ENCODE measurements at regions not wholly inside any gene's neighbourhood (a gene's known extent, or its start where the extent isn't known, plus 50 kb on each side); places are given as distances from the start of the nearest gene placed in this dataset.

- Histone ChIP-seq H3K4me1 (ENCODE audit: control extremely low read depth in 1 of 4, control insufficient read depth in 4 of 4, insufficient read depth in 4 of 4, low read length in 3 of 4) (no peaks in the 10 kb centered on the region), H3K27me3 (replicated peaks in 2 of 5; ENCODE audit: control insufficient read depth in 4 of 5, insufficient read depth in 5 of 5, low read length in 4 of 5) (no peaks in the 10 kb centered on the region), H3K9me3 (ENCODE audit: control extremely low read depth in 1 of 5, control insufficient read depth in 4 of 5, insufficient read depth in 2 of 5, low read depth in 1 of 5, low read length in 4 of 5) (peaks cover 2 to 16% (median 2%) of the 10 kb centered on the region in 5 experiments), H3K27ac (ENCODE audit: insufficient read depth in 1 of 2, low read depth in 1 of 2, low read length in 2 of 2, poor library complexity in 1 of 2, severe bottlenecking in 2 of 2) (no peak overlapping the region), H3K36me3 (ENCODE audit: control insufficient read depth in 4 of 4, insufficient read depth in 4 of 4, low read length in 3 of 4) (no peaks in the 10 kb centered on the region), H3K4me3 (ENCODE audit: control insufficient read depth in 1 of 7, extremely low read depth in 1 of 7, insufficient read depth in 4 of 7, low read depth in 2 of 7, low read length in 6 of 7) (no peak overlapping the region)
- POLR2A ChIA-PET = no interaction called here
- CTCF ChIA-PET = interaction anchor here (0.6 kb wide), 1 partner anchor 10 kb away, joined by 3 read pairs; no protein-coding TSS in a partner anchor
- DNase-seq = no peak
Measured at GRCh38 chr13:59601993-59602392, 561.7 kb downstream of the DIAPH3 start.

- H3K9me3 ChIP-seq (ENCODE audit: control extremely low read depth in 1 of 5, control insufficient read depth in 4 of 5, insufficient read depth in 2 of 5, low read depth in 1 of 5, low read length in 4 of 5) = peaks cover 0 to 12% (median 2%) of the 10 kb centered on the region in 5 experiments
- no peaks in the 10 kb centered on the region for H3K36me3 ChIP-seq (ENCODE audit: control insufficient read depth in 4 of 4, insufficient read depth in 4 of 4, low read length in 3 of 4)
- WGBS (ENCODE audit: insufficient coverage) = 100% methylated on average over 1 of the region's 2 CpGs
- no peaks in the 10 kb centered on the region for H3K27me3 ChIP-seq (replicated peaks in 2 of 5; ENCODE audit: control insufficient read depth in 4 of 5, insufficient read depth in 5 of 5, low read length in 4 of 5)
- POLR2A ChIA-PET = no interaction called here
- H3K27ac ChIP-seq (ENCODE audit: insufficient read depth in 1 of 2, low read depth in 1 of 2, low read length in 2 of 2, poor library complexity in 1 of 2, severe bottlenecking in 2 of 2) = no peak overlapping the region
- CTCF ChIA-PET = no interaction called here
- H3K4me1 ChIP-seq (ENCODE audit: control extremely low read depth in 1 of 4, control insufficient read depth in 4 of 4, insufficient read depth in 4 of 4, low read length in 3 of 4) = no peaks in the 10 kb centered on the region
- H3K4me3 ChIP-seq (ENCODE audit: control insufficient read depth in 1 of 7, extremely low read depth in 1 of 7, insufficient read depth in 4 of 7, low read depth in 2 of 7, low read length in 6 of 7) = no peak overlapping the region
- no peak for DNase-seq
Measured at GRCh38 chr13:59603646-59604045, 560.1 kb downstream of the DIAPH3 start.

- Histone ChIP-seq H3K36me3 (ENCODE audit: control insufficient read depth in 4 of 4, insufficient read depth in 4 of 4, low read length in 3 of 4) (no peaks in the 10 kb centered on the region), H3K9me3 (ENCODE audit: control extremely low read depth in 1 of 5, control insufficient read depth in 4 of 5, insufficient read depth in 2 of 5, low read depth in 1 of 5, low read length in 4 of 5) (peaks cover 0 to 2% (median 0%) of the 10 kb centered on the region in 5 experiments), H3K4me1 (ENCODE audit: control extremely low read depth in 1 of 4, control insufficient read depth in 4 of 4, insufficient read depth in 4 of 4, low read length in 3 of 4) (no peaks in the 10 kb centered on the region), H3K27me3 (replicated peaks in 2 of 5; ENCODE audit: control insufficient read depth in 4 of 5, insufficient read depth in 5 of 5, low read length in 4 of 5) (no peaks in the 10 kb centered on the region), H3K27ac (ENCODE audit: insufficient read depth in 1 of 2, low read depth in 1 of 2, low read length in 2 of 2, poor library complexity in 1 of 2, severe bottlenecking in 2 of 2) (no peak overlapping the region), H3K4me3 (ENCODE audit: control insufficient read depth in 1 of 7, extremely low read depth in 1 of 7, insufficient read depth in 4 of 7, low read depth in 2 of 7, low read length in 6 of 7) (no peak overlapping the region)
- no peak for DNase-seq
- ChIA-PET CTCF (no interaction called here), POLR2A (no interaction called here)
- WGBS (ENCODE audit: insufficient coverage) = 100% methylated on average over 1 of the region's 1 CpG
Measured at GRCh38 chr13:59607172-59607571, 556.6 kb downstream of the DIAPH3 start.

- no CpG with 5 or more reads among the region's 2 CpGs for WGBS (ENCODE audit: insufficient coverage)
- peaks cover 0 to 2% (median 0%) of the 10 kb centered on the region in 5 experiments for H3K9me3 ChIP-seq (ENCODE audit: control extremely low read depth in 1 of 5, control insufficient read depth in 4 of 5, insufficient read depth in 2 of 5, low read depth in 1 of 5, low read length in 4 of 5)
- DNase-seq = no peak
- H3K27ac ChIP-seq (ENCODE audit: insufficient read depth in 1 of 2, low read depth in 1 of 2, low read length in 2 of 2, poor library complexity in 1 of 2, severe bottlenecking in 2 of 2) = no peak overlapping the region
- no peaks in the 10 kb centered on the region for H3K4me1 ChIP-seq (ENCODE audit: control extremely low read depth in 1 of 4, control insufficient read depth in 4 of 4, insufficient read depth in 4 of 4, low read length in 3 of 4)
- H3K27me3 ChIP-seq (replicated peaks in 2 of 5; ENCODE audit: control insufficient read depth in 4 of 5, insufficient read depth in 5 of 5, low read length in 4 of 5) = no peaks in the 10 kb centered on the region
- no peaks in the 10 kb centered on the region for H3K36me3 ChIP-seq (ENCODE audit: control insufficient read depth in 4 of 4, insufficient read depth in 4 of 4, low read length in 3 of 4)
- ChIA-PET CTCF (no interaction called here), POLR2A (no interaction called here)
- no peak overlapping the region for H3K4me3 ChIP-seq (ENCODE audit: control insufficient read depth in 1 of 7, extremely low read depth in 1 of 7, insufficient read depth in 4 of 7, low read depth in 2 of 7, low read length in 6 of 7)
Measured at GRCh38 chr13:59607780-59608233, 555.9 kb downstream of the DIAPH3 start.

- no peak for DNase-seq
- ChIA-PET POLR2A (no interaction called here), CTCF (interaction anchor here (0.9 kb wide), 2 partner anchors 10 to 122 kb away, joined by 3 read pairs; no protein-coding TSS in a partner anchor)
- H3K4me3 ChIP-seq (ENCODE audit: control insufficient read depth in 1 of 7, extremely low read depth in 1 of 7, insufficient read depth in 4 of 7, low read depth in 2 of 7, low read length in 6 of 7) = no peak overlapping the region
- no peaks in the 10 kb centered on the region for H3K9me3 ChIP-seq (ENCODE audit: control extremely low read depth in 1 of 5, control insufficient read depth in 4 of 5, insufficient read depth in 2 of 5, low read depth in 1 of 5, low read length in 4 of 5)
- H3K4me1 ChIP-seq (ENCODE audit: control extremely low read depth in 1 of 4, control insufficient read depth in 4 of 4, insufficient read depth in 4 of 4, low read length in 3 of 4) = no peaks in the 10 kb centered on the region
- H3K36me3 ChIP-seq (ENCODE audit: control insufficient read depth in 4 of 4, insufficient read depth in 4 of 4, low read length in 3 of 4) = no peaks in the 10 kb centered on the region
- no peak overlapping the region for H3K27ac ChIP-seq (ENCODE audit: insufficient read depth in 1 of 2, low read depth in 1 of 2, low read length in 2 of 2, poor library complexity in 1 of 2, severe bottlenecking in 2 of 2)
- no peaks in the 10 kb centered on the region for H3K27me3 ChIP-seq (replicated peaks in 2 of 5; ENCODE audit: control insufficient read depth in 4 of 5, insufficient read depth in 5 of 5, low read length in 4 of 5)
Measured at GRCh38 chr13:59609421-59609820, 554.3 kb downstream of the DIAPH3 start.
